WERI-Rb-1 (cell line): ENCODE measurements at regions not wholly inside any gene's neighbourhood (a gene's known extent, or its start where the extent isn't known, plus 50 kb on each side); places are given as distances from the start of the nearest gene placed in this dataset.

Experiments used
- DNase-seq: peaks from one replicate; pipeline ENCODE4 v3.0.0-alpha.2; 2020
- H3K27ac ChIP-seq: fragments of 250-450 bp; sonication (Bioruptor Pico); 2 replicates; pipeline ENCODE4 v1.5.1; 2020; ENCODE audit warnings: mild to moderate bottlenecking, moderate library complexity
- H3K27me3 ChIP-seq: fragments of 250-450 bp; sonication (Bioruptor Pico); 2 replicates; pipeline ENCODE4 v1.5.1; 2021; ENCODE audit warnings: mild to moderate bottlenecking, low read depth, moderate library complexity; ENCODE audit not compliant: insufficient read depth, severe bottlenecking
- H3K36me3 ChIP-seq: fragments of 250-450 bp; sonication (Bioruptor Pico); 2 replicates; pipeline ENCODE4 v1.5.1; 2020; ENCODE audit warnings: mild to moderate bottlenecking, moderate library complexity
- H3K4me3 ChIP-seq: 2 replicates; pipeline ENCODE4 v1.5.1; 2011; ENCODE audit warnings: low read depth, mild to moderate bottlenecking, control low read depth, low read length
- H3K9me3 ChIP-seq: fragments of 250-450 bp; sonication (Bioruptor Pico); 2 replicates; pipeline ENCODE4 v1.5.1; 2021; ENCODE audit warnings: mild to moderate bottlenecking, moderate library complexity; ENCODE audit not compliant: severe bottlenecking
- CTCF ChIP-seq: IDR thresholded peaks from 2 replicates; pipeline ENCODE4 v1.5.1; 2011; ENCODE audit warnings: low read depth, mild to moderate bottlenecking, control low read depth, inconsistent platforms, low read length

GRCh38 chr1:36576118-36576517, 93.4 kb upstream of the CSF3R start:
- Histone ChIP-seq H3K9me3 (no peaks in the 10 kb centered on the region), H3K36me3 (no peaks in the 10 kb centered on the region), H3K4me3 (no peak overlapping the region), H3K27me3 (no peaks in the 10 kb centered on the region), H3K27ac (peak overlapping the region; percentile 68)
- DNase-seq: peak; percentile 87
- peak; percentile 88 for TF ChIP-seq CTCF

GRCh38 chr1:36573445-36573844, 90.7 kb upstream of the CSF3R start:
- no peak for TF ChIP-seq CTCF
- Histone ChIP-seq H3K9me3 (no peaks in the 10 kb centered on the region), H3K36me3 (no peaks in the 10 kb centered on the region), H3K27me3 (no peaks in the 10 kb centered on the region), H3K4me3 (no peak overlapping the region), H3K27ac (peak overlapping the region; percentile 67)
- no peak for DNase-seq

GRCh38 chr1:36572906-36573305, 90.2 kb upstream of the CSF3R start:
- Histone ChIP-seq H3K27ac (peak overlapping the region; percentile 67), H3K4me3 (peak overlapping the region; percentile 4; the same call in 1 of the 2 replicates), H3K27me3 (no peaks in the 10 kb centered on the region), H3K36me3 (no peaks in the 10 kb centered on the region), H3K9me3 (no peaks in the 10 kb centered on the region)
- no peak for TF ChIP-seq CTCF
- DNase-seq: peak; percentile 86

GRCh38 chr1:36572142-36572715, 89.5 kb upstream of the CSF3R start:
- Histone ChIP-seq H3K27me3 (no peaks in the 10 kb centered on the region), H3K4me3 (no peak overlapping the region; the same call in 1 of the 2 replicates), H3K27ac (peak overlapping the region; percentile 67), H3K9me3 (no peaks in the 10 kb centered on the region), H3K36me3 (no peaks in the 10 kb centered on the region)
- no peak for TF ChIP-seq CTCF
- no peak for DNase-seq

- H3K9me3 ChIP-seq: no peaks in the 10 kb centered on the region
- DNase-seq: peak; percentile 12
- no peaks in the 10 kb centered on the region for H3K36me3 ChIP-seq
- peak overlapping the region; percentile 27 for H3K27ac ChIP-seq
- TF ChIP-seq CTCF: no peak
- no peaks in the 10 kb centered on the region for H3K27me3 ChIP-seq
- no peak overlapping the region for H3K4me3 ChIP-seq
Measured at GRCh38 chr1:36571106-36571505, 88.4 kb upstream of the CSF3R start.

GRCh38 chr1:36570478-36571060, 87.9 kb upstream of the CSF3R start:
- Histone ChIP-seq H3K4me3 (no peak overlapping the region), H3K9me3 (no peaks in the 10 kb centered on the region), H3K27ac (peak overlapping the region; percentile 27), H3K27me3 (no peaks in the 10 kb centered on the region), H3K36me3 (no peaks in the 10 kb centered on the region)
- DNase-seq: peak; percentile 2
- TF ChIP-seq CTCF: no peak
